GM19025 (cell line): ENCODE measurements at regions not wholly inside any gene's neighbourhood (a gene's known extent, or its start where the extent isn't known, plus 50 kb on each side); places are given as distances from the start of the nearest gene placed in this dataset.

Source experiments
- ATAC-seq: cut with Tn5 transposase; IDR thresholded peaks from one replicate; pipeline ENCODE4 v1.9.1; 2021; ENCODE audit warnings: mild to moderate bottlenecking, low read depth, moderate library complexity; ENCODE audit not compliant: unreplicated experiment

- no peak for ATAC-seq
Measured at GRCh38 chr13:34634448-34634847, 307.6 kb upstream of the NBEA start.

DNA sequence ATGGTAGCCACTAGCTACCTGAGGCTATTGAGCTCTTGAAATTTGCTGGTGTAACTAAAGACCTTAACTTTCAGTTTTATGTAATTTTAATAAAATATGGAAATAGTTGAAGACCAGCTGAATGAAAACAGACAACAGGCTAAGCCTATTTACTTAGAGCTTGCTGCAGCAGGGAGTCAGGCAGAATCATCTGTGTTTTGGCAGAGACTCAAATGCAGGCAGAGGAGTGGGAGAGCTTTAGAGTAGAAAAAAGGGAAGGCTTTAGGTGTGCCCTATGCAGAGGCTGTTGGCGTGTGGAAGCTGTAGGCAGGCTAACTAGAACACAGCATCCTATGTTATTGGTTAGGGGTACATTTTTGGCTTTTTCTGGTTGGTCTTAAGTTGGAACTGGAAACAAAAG is 304.9 kb upstream of the NBEA start:
- ATAC-seq = no peak

DNA sequence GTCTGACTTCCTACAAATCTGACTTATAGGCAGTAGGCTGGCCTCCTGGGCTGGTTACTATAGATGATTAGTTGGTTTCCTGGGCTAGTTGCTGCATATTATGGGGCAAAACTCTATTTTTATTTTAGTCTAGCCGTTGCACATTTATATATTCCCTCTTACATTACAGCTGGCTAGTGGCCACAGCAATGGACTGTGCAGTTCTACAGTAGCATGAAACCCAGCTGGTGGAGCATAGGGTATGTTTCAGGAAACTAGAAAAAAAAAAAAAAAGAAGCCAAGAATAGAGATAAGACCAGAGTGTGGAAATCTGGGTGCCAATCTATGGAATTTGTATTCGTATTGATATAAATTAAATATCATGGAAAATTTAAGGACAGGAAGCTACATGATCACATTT is 304.4 kb upstream of the NBEA start:
- no peak for ATAC-seq

GRCh38 chr13:34638897-34639296 is 303.2 kb upstream of the NBEA start:
- ATAC-seq = no peak

- ATAC-seq = no peak
Measured at GRCh38 chr13:34640179-34640992, 301.7 kb upstream of the NBEA start.

DNA sequence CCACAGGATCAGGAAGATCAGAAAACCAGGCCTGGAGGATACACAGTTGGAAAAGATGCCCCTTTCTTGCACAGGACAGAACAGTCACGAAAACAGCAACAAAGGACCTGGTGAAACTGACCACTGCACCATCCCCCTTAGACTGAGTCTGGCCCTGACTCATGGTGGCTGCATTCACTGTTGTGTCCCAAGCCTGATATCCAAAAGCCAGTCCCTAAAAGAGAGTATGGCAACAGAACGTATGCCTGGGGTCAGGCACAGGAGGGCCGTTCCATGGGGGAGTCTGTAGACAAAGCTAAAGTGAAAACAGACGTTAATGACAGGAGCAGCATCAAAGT is 301.1 kb upstream of the NBEA start:
- no peak for ATAC-seq

DNA sequence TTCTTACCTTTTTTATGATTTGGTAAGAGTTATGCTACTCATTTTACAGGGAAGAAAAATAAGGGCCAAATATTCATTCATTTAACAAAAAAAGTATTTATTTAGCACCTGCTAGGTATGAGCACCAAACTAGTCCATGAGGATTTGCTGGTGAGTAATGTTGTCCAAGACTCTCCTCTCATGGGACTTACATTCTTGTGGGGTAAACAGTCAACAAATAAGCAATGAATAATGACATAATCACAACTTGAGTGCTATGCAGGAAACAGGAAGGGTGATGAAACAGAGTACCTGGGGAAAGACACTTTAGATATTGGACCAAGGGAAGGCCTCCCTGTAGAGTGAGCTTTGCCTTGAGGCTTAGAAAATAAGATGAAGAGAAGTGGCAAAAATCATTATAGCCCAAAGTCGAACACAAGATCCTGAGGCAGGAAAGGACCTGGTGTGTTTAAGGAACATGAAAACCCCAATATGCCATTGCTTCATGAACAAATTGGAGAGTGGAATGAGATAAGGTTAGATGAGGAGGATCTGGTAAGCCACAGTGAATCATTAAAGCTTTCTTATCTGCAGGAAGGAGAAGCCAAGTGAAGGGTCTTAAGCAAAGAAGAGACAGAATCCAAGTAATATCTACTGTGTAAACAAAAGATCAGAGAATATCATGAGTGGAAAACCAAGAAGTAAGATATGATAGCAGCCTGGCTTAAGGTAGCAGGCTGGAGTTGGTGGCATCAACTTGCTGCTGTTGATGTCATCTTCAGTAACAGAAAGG is 294.5 kb upstream of the NBEA start:
- ATAC-seq = no peak

DNA sequence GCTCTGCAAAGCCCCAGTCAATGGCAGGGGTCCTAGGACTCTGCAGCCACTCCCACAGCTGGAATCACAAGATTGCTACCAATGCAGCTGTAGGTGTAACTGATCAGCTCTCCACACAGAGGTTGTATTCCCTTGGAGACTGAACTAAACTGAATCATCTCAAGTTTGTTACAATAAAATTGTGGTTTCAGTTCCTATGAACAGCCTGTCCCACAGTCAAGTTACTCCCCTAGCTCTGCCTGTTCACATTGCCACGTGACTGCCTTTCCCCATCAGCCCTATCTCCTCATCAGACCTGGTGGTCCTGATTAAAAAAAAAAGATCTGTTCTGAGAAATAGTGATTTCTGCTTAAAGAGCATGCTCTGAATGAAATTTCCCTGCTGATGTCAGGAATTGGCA is 287.9 kb upstream of the NBEA start:
- ATAC-seq = no peak

GRCh38 chr13:34654647-34655046 is 287.4 kb upstream of the NBEA start:
- no peak for ATAC-seq

DNA sequence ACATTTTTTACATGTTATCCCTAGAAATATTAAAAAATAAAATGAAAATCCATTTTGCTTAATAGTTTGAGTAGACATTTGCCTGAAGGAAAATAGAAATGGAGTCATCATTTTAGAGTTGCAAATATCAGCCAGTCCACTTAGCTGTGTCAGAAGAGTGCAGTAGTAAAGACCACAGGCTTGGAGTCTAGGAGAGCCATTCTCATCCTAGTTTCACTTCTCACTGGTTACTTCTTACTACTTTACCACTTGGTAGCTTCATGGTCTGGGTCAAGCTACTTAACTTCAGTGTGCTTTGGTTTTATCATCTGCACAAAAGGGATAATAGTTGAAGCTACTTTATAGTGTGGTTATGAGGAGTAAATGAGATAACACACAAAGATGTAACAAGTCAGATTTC is 286.5 kb upstream of the NBEA start:
- ATAC-seq = no peak

DNA sequence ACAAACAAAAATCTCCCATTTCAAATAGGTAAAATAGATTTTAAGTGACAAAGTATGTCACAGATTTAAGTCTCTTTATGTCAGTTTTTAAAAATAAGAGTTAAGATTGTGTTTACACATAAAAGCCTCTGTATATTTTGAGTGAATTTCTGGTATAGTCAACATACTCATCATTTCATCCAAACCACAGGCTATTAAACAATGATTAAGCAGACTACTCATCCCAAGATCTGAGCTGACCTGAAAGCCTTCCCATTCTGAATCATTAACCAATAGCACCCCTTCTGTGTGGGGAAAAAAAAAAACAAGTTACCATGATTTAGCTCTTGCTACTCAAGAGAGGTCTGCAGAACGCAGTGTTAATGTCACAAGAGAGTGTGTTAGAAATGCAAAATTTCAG is 284.4 kb upstream of the NBEA start:
- no peak for ATAC-seq

DNA sequence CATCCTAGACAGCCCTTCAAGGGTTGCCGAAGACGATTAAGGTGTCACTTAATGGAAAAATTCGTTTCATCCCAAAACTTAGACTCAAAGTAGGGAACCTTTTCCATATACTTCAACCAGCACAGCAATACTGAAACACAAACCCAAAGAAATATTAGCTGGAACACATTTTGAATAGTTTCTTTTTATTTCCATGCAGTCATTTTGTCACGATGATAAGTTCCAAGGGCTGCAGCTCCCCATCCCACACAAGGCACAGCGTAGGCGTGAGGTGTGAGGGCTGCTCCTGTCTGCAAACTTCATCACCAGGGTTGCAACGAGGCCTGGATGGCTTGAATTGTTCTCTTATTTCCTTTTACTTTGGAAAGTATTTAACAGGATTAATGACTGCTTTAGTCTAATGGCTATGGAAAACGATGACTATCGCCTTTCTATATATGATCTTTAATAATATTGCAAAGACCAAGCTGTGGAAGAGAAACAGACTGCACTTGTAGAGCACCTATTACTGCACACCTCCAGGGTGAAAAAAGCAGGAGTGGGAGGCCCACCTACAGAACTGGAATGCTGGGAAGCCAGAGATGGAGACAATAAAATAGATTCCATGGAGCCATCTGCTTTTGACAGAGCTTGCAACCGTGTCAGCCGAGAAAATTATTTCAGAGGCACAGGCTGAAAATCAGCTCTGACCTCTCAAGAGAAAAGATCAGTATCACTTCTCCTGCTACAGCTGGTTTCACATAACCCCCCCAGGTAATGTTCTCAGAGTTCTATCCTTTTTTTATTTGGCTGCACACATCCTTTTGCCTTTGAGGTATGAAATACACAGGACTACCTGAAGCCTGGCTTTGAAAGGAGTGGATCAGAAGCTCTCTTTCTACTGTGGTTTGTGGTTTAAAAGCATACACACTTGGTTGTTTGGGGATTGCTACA is 274.5 kb upstream of the NBEA start:
- no peak for ATAC-seq

DNA sequence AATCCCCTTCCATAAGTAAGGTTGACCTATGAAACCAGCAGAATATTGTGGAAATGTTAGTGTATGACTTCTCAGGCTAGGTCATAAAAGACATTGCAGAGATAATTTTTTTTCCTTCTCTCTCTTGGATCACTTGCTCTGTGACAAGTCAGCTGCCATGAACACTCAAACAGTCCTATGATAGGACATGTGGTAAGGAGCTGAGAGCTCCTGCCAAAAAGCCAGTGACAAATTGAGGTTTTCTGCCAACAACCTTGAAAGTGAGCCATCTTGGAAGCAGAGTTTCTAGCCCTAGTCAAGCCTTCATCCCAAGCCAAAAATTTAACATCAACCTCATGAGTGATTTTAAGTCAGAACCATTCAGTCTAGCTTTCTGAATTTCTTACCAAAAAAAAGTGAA is 270.9 kb upstream of the NBEA start:
- ATAC-seq = no peak

DNA sequence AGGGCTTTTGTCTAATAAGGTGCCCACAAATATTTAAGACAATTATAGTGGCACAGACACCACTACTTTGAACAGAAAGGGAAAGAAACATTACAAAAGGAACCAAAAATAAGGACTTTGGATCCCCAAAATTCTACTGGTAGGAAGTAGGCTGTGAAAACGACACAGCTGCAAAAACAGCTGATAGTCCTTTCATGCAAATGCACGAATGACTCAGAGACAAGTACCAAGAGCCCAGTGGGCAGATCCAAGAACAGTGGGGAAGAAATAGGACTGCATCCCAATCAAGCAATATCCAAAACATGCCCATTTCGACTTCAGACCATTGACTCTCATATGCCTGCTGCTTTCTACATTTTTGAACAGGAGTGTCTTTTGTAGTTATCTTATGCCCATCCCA is 269.4 kb upstream of the NBEA start:
- ATAC-seq = no peak

GRCh38 chr13:34675626-34676025 is 266.4 kb upstream of the NBEA start:
- no peak for ATAC-seq

DNA sequence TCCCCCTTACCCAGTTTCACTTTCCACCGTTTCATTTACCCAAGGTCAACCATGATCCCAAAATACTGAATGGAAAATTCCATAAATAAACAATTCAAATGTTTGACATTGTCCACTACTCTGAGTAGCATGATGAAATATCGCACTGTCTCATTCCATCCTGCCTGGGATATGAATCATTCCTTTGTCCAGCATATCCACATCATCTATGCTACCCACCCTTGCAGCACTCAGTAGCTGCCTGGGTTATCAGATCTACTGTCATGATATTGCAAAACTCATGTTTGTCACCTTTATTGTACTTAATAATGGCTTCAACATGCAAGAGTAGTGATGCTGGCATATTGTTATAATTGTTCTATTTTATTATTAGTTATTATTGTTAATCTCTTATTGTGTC is 263.9 kb upstream of the NBEA start:
- no peak for ATAC-seq

DNA sequence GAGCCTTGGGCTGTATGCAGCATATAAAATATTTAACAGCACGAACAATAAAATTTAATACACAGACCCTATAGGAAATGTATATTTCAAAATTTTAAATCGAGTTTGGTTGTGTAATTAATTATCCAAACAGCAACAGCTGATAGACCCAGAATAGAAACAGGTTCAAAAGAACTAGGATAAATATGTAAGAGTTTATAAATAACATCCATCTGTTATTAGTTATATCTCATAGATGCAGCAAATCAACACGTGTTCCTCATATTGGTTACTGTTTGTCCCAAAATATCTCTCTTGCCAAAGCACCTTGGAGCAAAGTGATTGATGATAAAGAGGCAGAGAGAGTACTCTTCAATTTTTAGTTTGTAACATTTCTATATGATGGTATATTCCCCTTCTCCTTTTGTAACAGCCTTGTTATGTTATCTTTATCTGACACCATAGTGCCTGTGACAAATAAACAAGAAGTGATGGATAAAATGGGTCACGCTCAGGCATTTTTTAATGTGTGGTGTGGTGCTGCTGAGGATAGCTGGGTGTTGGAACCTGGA is 260.6 kb upstream of the NBEA start:
- no peak for ATAC-seq

GRCh38 chr13:34695063-34695462 is 247.0 kb upstream of the NBEA start:
- no peak for ATAC-seq

DNA sequence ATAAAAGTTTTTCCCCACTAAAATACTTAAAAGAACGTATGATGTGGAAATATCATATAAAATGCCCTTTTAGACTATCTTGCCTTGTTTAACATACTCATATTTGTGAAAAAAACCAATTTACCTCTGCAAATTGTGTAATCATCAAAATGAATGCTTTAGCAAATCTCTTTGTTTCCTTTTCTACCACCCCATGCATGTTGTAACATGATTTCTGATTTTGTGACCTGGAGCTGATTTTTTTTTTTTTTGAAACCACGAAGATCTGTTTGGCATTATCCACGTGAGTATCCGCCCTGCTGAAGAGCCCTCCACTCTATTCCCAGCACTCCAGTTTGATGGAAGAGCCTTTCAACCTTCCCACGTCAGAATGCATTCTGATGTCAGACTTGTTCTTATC is 245.8 kb upstream of the NBEA start:
- no peak for ATAC-seq

GRCh38 chr13:34696741-34697140 is 245.3 kb upstream of the NBEA start:
- no peak for ATAC-seq

- no peak for ATAC-seq
Measured at GRCh38 chr13:34698945-34699344, 243.1 kb upstream of the NBEA start.
